ENCODE measurements at regions not wholly inside any gene's neighbourhood (a gene's known extent, or its start where the extent isn't known, plus 50 kb on each side); places are given as distances from the start of the nearest gene placed in this dataset.
"Not testable (repeated sequence)": the region's sequence is repeated elsewhere in the genome, so short reads cannot be mapped to it uniquely, and the experiment has no call there.

- Histone ChIP-seq H3K4me2 (ENCODE audit: extremely low read depth, insufficient read depth, low read length) (no peak overlapping the region), H3K36me3 (ENCODE audit: control insufficient read depth, insufficient read depth, low read length) (no peaks in the 10 kb centered on the region), H3K9ac (ENCODE audit: insufficient read depth, low read length) (no peak overlapping the region), H3K9me3 (ENCODE audit: control insufficient read depth, insufficient read depth, low read depth, low read length) (no peaks in the 10 kb centered on the region), H4K20me1 (ENCODE audit: control insufficient read depth, extremely low read depth, insufficient read depth, low read length) (no peaks in the 10 kb centered on the region), H2AFZ (ENCODE audit: low read length) (no peak overlapping the region), H3K4me1 (ENCODE audit: control insufficient read depth, extremely low read depth, insufficient read depth, low read length) (no peaks in the 10 kb centered on the region), H3K27me3 (ENCODE audit: control insufficient read depth, insufficient read depth, low read length) (no peaks in the 10 kb centered on the region), H3K27ac (ENCODE audit: insufficient read depth, low read length) (no peak overlapping the region), H3K79me2 (ENCODE audit: control insufficient read depth, insufficient read depth, low read length) (no peaks in the 10 kb centered on the region), H3K4me3 (replicated peaks in 1 of 4; ENCODE audit: control extremely low read depth in 1 of 4, insufficient read depth in 1 of 4, low read depth in 3 of 4, low read length in 4 of 4) (no peak overlapping the region)
- TF ChIP-seq CTCF (conservative IDR thresholded peaks at IDR 0.05 in 1 of 2, IDR thresholded peaks at IDR 0.05 in 1 of 2; ENCODE audit: low read depth in 1 of 2, low read length in 2 of 2) (no peak), EZH2 (IDR thresholded peaks at IDR 0.05; ENCODE audit: low read length, missing control alignments) (no peak)
- DNase-seq (ENCODE audit: low read depth in 2 of 2): no peak
These were observed 298.3 kb upstream of the EXOC2 start for GRCh38 chr6:991192-991591.

DNA sequence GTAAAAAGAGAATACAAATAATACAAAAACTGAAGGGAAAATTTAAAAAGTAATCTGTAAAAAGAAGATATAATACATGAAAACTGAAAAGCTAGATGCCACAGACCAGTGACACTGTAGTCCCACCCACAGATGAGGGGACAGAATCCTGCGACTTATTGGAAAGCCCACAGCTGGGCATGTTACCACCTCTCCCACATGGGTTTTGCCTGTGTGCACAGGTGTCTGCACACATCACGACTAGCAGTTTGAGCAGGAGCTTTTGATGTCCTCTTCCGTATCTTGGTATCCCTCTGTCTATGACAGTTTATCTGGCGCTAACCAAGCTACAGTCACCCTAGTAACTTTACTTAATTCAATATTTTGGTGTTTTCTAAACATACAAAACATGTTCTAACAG lies 291.1 kb upstream of the EXOC2 start:
- Histone ChIP-seq H3K4me1 (ENCODE audit: control insufficient read depth, extremely low read depth, insufficient read depth, low read length) (no peaks in the 10 kb centered on the region), H3K36me3 (ENCODE audit: control insufficient read depth, insufficient read depth, low read length) (no peaks in the 10 kb centered on the region), H3K27ac (ENCODE audit: insufficient read depth, low read length) (no peak overlapping the region), H3K9me3 (ENCODE audit: control insufficient read depth, insufficient read depth, low read depth, low read length) (no peaks in the 10 kb centered on the region), H3K4me3 (replicated peaks in 1 of 4; ENCODE audit: control extremely low read depth in 1 of 4, insufficient read depth in 1 of 4, low read depth in 3 of 4, low read length in 4 of 4) (no peak overlapping the region), H3K4me2 (ENCODE audit: extremely low read depth, insufficient read depth, low read length) (no peak overlapping the region), H2AFZ (ENCODE audit: low read length) (no peak overlapping the region), H4K20me1 (ENCODE audit: control insufficient read depth, extremely low read depth, insufficient read depth, low read length) (no peaks in the 10 kb centered on the region), H3K9ac (ENCODE audit: insufficient read depth, low read length) (no peak overlapping the region), H3K79me2 (ENCODE audit: control insufficient read depth, insufficient read depth, low read length) (no peaks in the 10 kb centered on the region), H3K27me3 (ENCODE audit: control insufficient read depth, insufficient read depth, low read length) (no peaks in the 10 kb centered on the region)
- no peak for DNase-seq (ENCODE audit: low read depth in 2 of 2)
- TF ChIP-seq EZH2 (IDR thresholded peaks at IDR 0.05; ENCODE audit: low read length, missing control alignments) (no peak), CTCF (conservative IDR thresholded peaks at IDR 0.05 in 1 of 2, IDR thresholded peaks at IDR 0.05 in 1 of 2; ENCODE audit: low read depth in 1 of 2, low read length in 2 of 2) (no peak)

DNA sequence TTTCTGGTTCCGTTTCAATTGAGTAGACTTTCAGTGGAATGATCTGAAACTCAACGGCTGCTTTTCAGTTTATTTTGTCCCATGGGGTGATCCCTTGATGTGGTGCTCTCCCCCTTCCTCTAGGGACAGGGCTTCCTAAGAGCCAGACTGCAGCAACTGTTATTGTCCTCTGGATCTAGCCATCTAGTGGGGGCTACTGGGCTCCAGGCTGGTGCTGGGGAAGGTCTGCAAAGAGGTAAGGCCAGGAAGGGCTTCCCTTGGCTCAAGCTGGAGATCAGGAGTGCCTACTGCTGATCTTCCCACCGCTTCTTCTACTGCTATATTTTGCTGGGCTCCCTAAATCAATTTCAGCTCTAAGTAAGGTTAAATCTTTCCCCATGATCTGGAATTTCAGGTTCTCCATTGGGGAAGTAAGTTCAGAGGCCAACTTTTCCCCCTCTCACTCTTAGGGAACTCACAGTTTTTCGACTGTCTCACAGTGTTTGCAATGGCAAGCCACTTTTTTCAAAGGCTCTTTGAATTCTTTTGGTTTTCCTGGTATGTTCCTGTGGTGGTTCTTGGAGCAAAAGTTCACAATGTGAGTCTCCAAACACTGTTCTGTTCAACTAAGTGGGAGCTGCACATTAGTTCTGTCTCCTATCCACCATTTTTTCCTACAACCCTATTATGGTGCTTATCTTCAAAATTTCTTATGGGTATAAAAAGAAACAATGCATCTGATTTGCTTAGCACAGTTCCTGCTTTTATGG lies 286.2 kb upstream of the EXOC2 start:
- Histone ChIP-seq H3K27ac (ENCODE audit: insufficient read depth, low read length) (no peak overlapping the region), H3K79me2 (ENCODE audit: control insufficient read depth, insufficient read depth, low read length) (no peaks in the 10 kb centered on the region), H3K4me2 (ENCODE audit: extremely low read depth, insufficient read depth, low read length) (no peak overlapping the region), H3K36me3 (ENCODE audit: control insufficient read depth, insufficient read depth, low read length) (no peaks in the 10 kb centered on the region), H3K4me3 (replicated peaks in 1 of 4; ENCODE audit: control extremely low read depth in 1 of 4, insufficient read depth in 1 of 4, low read depth in 3 of 4, low read length in 4 of 4) (no peak overlapping the region), H3K9ac (ENCODE audit: insufficient read depth, low read length) (no peak overlapping the region), H3K4me1 (ENCODE audit: control insufficient read depth, extremely low read depth, insufficient read depth, low read length) (no peaks in the 10 kb centered on the region), H3K9me3 (ENCODE audit: control insufficient read depth, insufficient read depth, low read depth, low read length) (no peaks in the 10 kb centered on the region), H4K20me1 (ENCODE audit: control insufficient read depth, extremely low read depth, insufficient read depth, low read length) (no peaks in the 10 kb centered on the region), H3K27me3 (ENCODE audit: control insufficient read depth, insufficient read depth, low read length) (no peaks in the 10 kb centered on the region), H2AFZ (ENCODE audit: low read length) (no peak overlapping the region)
- DNase-seq (ENCODE audit: low read depth in 2 of 2): peak; percentile 1 to 23
- TF ChIP-seq CTCF (conservative IDR thresholded peaks at IDR 0.05 in 1 of 2, IDR thresholded peaks at IDR 0.05 in 1 of 2; ENCODE audit: low read depth in 1 of 2, low read length in 2 of 2): no peak
- TF ChIP-seq EZH2 (IDR thresholded peaks at IDR 0.05; ENCODE audit: low read length, missing control alignments): no peak

GRCh38 chr6:977226-977625 lies 284.3 kb upstream of the EXOC2 start:
- H3K9me3 ChIP-seq (ENCODE audit: control insufficient read depth, insufficient read depth, low read depth, low read length); H4K20me1 ChIP-seq (ENCODE audit: control insufficient read depth, extremely low read depth, insufficient read depth, low read length); H3K27ac ChIP-seq (ENCODE audit: insufficient read depth, low read length); H3K9ac ChIP-seq (ENCODE audit: insufficient read depth, low read length); DNase-seq (ENCODE audit: low read depth in 2 of 2); H2AFZ ChIP-seq (ENCODE audit: low read length); H3K4me3 ChIP-seq (replicated peaks in 1 of 4; ENCODE audit: control extremely low read depth in 1 of 4, insufficient read depth in 1 of 4, low read depth in 3 of 4, low read length in 4 of 4); H3K4me2 ChIP-seq (ENCODE audit: extremely low read depth, insufficient read depth, low read length); H3K4me1 ChIP-seq (ENCODE audit: control insufficient read depth, extremely low read depth, insufficient read depth, low read length); H3K36me3 ChIP-seq (ENCODE audit: control insufficient read depth, insufficient read depth, low read length); H3K27me3 ChIP-seq (ENCODE audit: control insufficient read depth, insufficient read depth, low read length); H3K79me2 ChIP-seq (ENCODE audit: control insufficient read depth, insufficient read depth, low read length): not testable (repeated sequence)
